ENCODE measurements at regions not wholly inside any gene's neighbourhood (a gene's known extent, or its start where the extent isn't known, plus 50 kb on each side); places are given as distances from the start of the nearest gene placed in this dataset.

DNA sequence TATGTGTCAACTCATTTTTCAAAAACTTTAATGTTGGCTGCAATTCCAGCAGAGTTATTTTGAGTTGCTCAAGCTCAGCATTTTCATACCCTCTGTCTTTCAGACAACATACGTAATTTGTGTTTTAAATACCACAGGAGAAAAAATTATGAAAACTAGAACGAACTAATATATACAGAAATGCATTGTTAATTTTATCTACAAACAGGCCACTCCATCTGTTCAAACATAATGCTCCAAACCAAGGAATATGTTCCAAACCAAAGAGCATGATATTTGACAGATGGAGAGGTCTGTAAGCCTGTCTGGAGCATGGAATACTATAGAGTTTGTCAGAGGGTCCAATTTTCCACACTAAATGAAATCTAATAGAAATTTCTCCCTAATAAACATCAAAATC is 536.2 kb upstream of the FSIP2 start:
- TF ChIP-seq CTCF (IDR thresholded peaks at IDR 0.05) (no peak), POLR2A (IDR thresholded peaks at IDR 0.05) (no peak)

Measured in body of pancreas (tissue), 4 donors.